Neural cell (in vitro differentiated cells): ENCODE measurements at regions not wholly inside any gene's neighbourhood (a gene's known extent, or its start where the extent isn't known, plus 50 kb on each side); places are given as distances from the start of the nearest gene placed in this dataset.

Source experiments
- H2AFZ ChIP-seq: fragments of 200-600, 300-800 bp; sonication (generic), shearing (Covaris generic); 2 replicates; pipeline ENCODE4 v1.6.0; 2014; ENCODE audit warnings: low read depth, mild to moderate bottlenecking, antibody characterized with exemption, low read length, moderate library complexity
- H3F3A ChIP-seq: fragments of 200-600 bp; shearing (Covaris generic); 2 replicates; pipeline ENCODE4 v1.6.1; 2016; ENCODE audit warnings: mild to moderate bottlenecking, moderate library complexity, mixed read lengths, antibody characterized with exemption, low read length; ENCODE audit not compliant: insufficient read depth, poor library complexity, severe bottlenecking
- H3K27ac ChIP-seq: fragments of 200-600, 300-800 bp; sonication (generic), shearing (Covaris generic); 2 replicates; pipeline ENCODE4 v1.5.1; 2014; ENCODE audit warnings: mild to moderate bottlenecking, low read length, moderate library complexity
- H3K27me3 ChIP-seq: fragments of 300-800, 200-600 bp; sonication (generic), shearing (Covaris generic); 2 replicates; pipeline ENCODE4 v1.6.0; 2014; ENCODE audit warnings: mild to moderate bottlenecking, low read depth, low read length, moderate library complexity; ENCODE audit not compliant: insufficient read depth
- H3K36me3 ChIP-seq: fragments of 300-800, 200-600 bp; sonication (generic), shearing (Covaris generic); 2 replicates; pipeline ENCODE4 v1.5.1; 2014; ENCODE audit warnings: mild to moderate bottlenecking, antibody characterized with exemption, low read length, moderate library complexity; ENCODE audit not compliant: insufficient read depth
- H3K4me2 ChIP-seq: fragments of 300-800, 200-600 bp; sonication (generic), shearing (Covaris generic); 2 replicates; pipeline ENCODE4 v1.6.0; 2014; ENCODE audit warnings: mild to moderate bottlenecking, low read length
- H3K4me3 ChIP-seq: fragments of 300-800, 200-600 bp; sonication (generic), shearing (Covaris generic); 2 replicates; pipeline ENCODE4 v1.5.1; 2014; ENCODE audit warnings: mild to moderate bottlenecking, low read length, moderate library complexity
- H3K79me2 ChIP-seq: fragments of 200-600 bp; shearing (Covaris generic); replicated peaks from 2 replicates; pipeline ENCODE4 v1.6.0; 2014; ENCODE audit warnings: mild to moderate bottlenecking, low read length, moderate library complexity; ENCODE audit not compliant: insufficient read depth
- H3K9ac ChIP-seq: fragments of 300-800, 200-600 bp; sonication (generic), shearing (Covaris generic); 2 replicates; pipeline ENCODE4 v1.6.1; 2016; ENCODE audit warnings: mild to moderate bottlenecking, low read length, mixed read lengths
- H3K9me2 ChIP-seq: fragments of 200-600 bp; shearing (Covaris generic); 2 replicates; pipeline ENCODE4 v1.6.1; 2016; ENCODE audit warnings: mild to moderate bottlenecking, low read length, mixed read lengths; ENCODE audit not compliant: insufficient read depth
- H3K9me3 ChIP-seq: fragments of 200-600, 300-800 bp; sonication (generic), shearing (Covaris generic); 2 replicates; pipeline ENCODE4 v1.6.1; 2016; ENCODE audit warnings: mild to moderate bottlenecking, mixed run types, low read length, moderate library complexity, mixed read lengths
- H4K20me1 ChIP-seq: fragments of 200-600 bp; shearing (Covaris generic); 2 replicates; pipeline ENCODE4 v1.6.1; 2016; ENCODE audit warnings: mild to moderate bottlenecking, mixed run types; ENCODE audit not compliant: insufficient read depth
- CTCF ChIP-seq: fragments of 450-650 bp; IDR thresholded peaks from 2 replicates; pipeline ENCODE4 v1.5.1; 2014; ENCODE audit warnings: antibody characterized with exemption, mild to moderate bottlenecking, moderate library complexity; ENCODE audit not compliant: poor library complexity, severe bottlenecking
- EP300 ChIP-seq: fragments of 450-650 bp; conservative IDR thresholded peaks from 2 replicates; pipeline ENCODE4 v1.6.1; 2014; ENCODE audit warnings: antibody characterized with exemption, mild to moderate bottlenecking, moderate library complexity; ENCODE audit not compliant: poor library complexity, severe bottlenecking
- EZH2 ChIP-seq: fragments of 200-600, 300-800 bp; shearing (Covaris generic), sonication (generic); IDR thresholded peaks from 2 replicates; pipeline ENCODE4 v1.6.1; 2014; ENCODE audit warnings: antibody characterized with exemption, low read length, borderline replicate concordance, mild to moderate bottlenecking; ENCODE audit not compliant: insufficient read depth, poor library complexity, severe bottlenecking
- MXI1 ChIP-seq: fragments of 450-650 bp; conservative IDR thresholded peaks from 2 replicates; pipeline ENCODE4 v1.6.1; 2014; ENCODE audit warnings: antibody characterized with exemption, mild to moderate bottlenecking; ENCODE audit not compliant: poor library complexity, severe bottlenecking
- POLR2AphosphoS5 ChIP-seq: IDR thresholded peaks from 2 replicates; pipeline ENCODE4 v1.6.1; 2012
- RAD21 ChIP-seq: fragments of 450-650 bp; conservative IDR thresholded peaks from 2 replicates; pipeline ENCODE4 v1.6.1; 2014; ENCODE audit warnings: antibody characterized with exemption, mild to moderate bottlenecking, moderate library complexity
- REST ChIP-seq: IDR thresholded peaks from 2 replicates; pipeline ENCODE4 v1.6.1; 2012; ENCODE audit warnings: borderline replicate concordance
- SMC3 ChIP-seq: fragments of 450-650 bp; conservative IDR thresholded peaks from 2 replicates; pipeline ENCODE4 v1.6.1; 2014; ENCODE audit warnings: antibody characterized with exemption, mild to moderate bottlenecking, moderate library complexity; ENCODE audit not compliant: poor library complexity
- TAF1 ChIP-seq: IDR thresholded peaks from 2 replicates; pipeline ENCODE4 v1.6.1; 2012; ENCODE audit warnings: low read depth

- Histone ChIP-seq H3K9me3 (no peaks in the 10 kb centered on the region), H3K36me3 (no peaks in the 10 kb centered on the region), H3F3A (no peaks in the 10 kb centered on the region), H3K9ac (no peak overlapping the region), H3K79me2 (no peaks in the 10 kb centered on the region), H3K4me2 (no peak overlapping the region), H3K9me2 (no peaks in the 10 kb centered on the region), H3K4me3 (no peak overlapping the region), H2AFZ (no peak overlapping the region), H4K20me1 (no peaks in the 10 kb centered on the region), H3K27me3 (no peaks in the 10 kb centered on the region), H3K27ac (no peak overlapping the region)
- TF ChIP-seq EP300, result no peak
- no peak for TF ChIP-seq POLR2AphosphoS5
- TF ChIP-seq MXI1, result no peak
- TF ChIP-seq SMC3, result no peak
- no peak for TF ChIP-seq CTCF
- TF ChIP-seq EZH2, result no peak
- TF ChIP-seq TAF1, result no peak
Observed at GRCh38 chr7:18407385-18407784, 88.2 kb upstream of the HDAC9 start.

GRCh38 chr7:18408461-18408860 lies 87.1 kb upstream of the HDAC9 start:
- Histone ChIP-seq H3K36me3 (no peaks in the 10 kb centered on the region), H4K20me1 (no peaks in the 10 kb centered on the region), H3K79me2 (no peaks in the 10 kb centered on the region), H2AFZ (no peak overlapping the region), H3K9ac (no peak overlapping the region), H3K4me3 (no peak overlapping the region), H3K27me3 (no peaks in the 10 kb centered on the region), H3K27ac (no peak overlapping the region), H3K9me2 (no peaks in the 10 kb centered on the region), H3K4me2 (no peak overlapping the region), H3F3A (no peaks in the 10 kb centered on the region), H3K9me3 (no peaks in the 10 kb centered on the region)
- TF ChIP-seq TAF1 (no peak), CTCF (no peak), SMC3 (no peak), POLR2AphosphoS5 (no peak), RAD21 (no peak), REST (no peak), EP300 (no peak), MXI1 (no peak), EZH2 (no peak)
